SK-N-SH treated with all-trans-retinoic acid at 6 μM for 48 hours (cell line): ENCODE measurements at regions not wholly inside any gene's neighbourhood (a gene's known extent, or its start where the extent isn't known, plus 50 kb on each side); places are given as distances from the start of the nearest gene placed in this dataset.

Source experiments
- ATAC-seq: fragments of 200-7000 bp; cut with Tn5 transposase; 3 replicates; pipeline ENCODE4 v1.9.1; 2020; ENCODE audit warnings: mild to moderate bottlenecking, moderate library complexity
- ARNTL ChIP-seq: fragments of 450-650 bp; formaldehyde crosslinking; IDR thresholded peaks from 2 replicates; pipeline ENCODE4 v1.5.0; 2020; ENCODE audit warnings: low read depth, mild to moderate bottlenecking, moderate library complexity, borderline replicate concordance
- BACH2 ChIP-seq: fragments of 250-450 bp; sonication (Bioruptor Pico); IDR thresholded peaks from 2 replicates; pipeline ENCODE4 v1.9.0; 2021; ENCODE audit warnings: mild to moderate bottlenecking, borderline replicate concordance
- CSDC2 ChIP-seq: fragments of 250-450 bp; sonication (Bioruptor Pico); IDR thresholded peaks from 2 replicates; pipeline ENCODE4 v1.5.0; 2020; ENCODE audit warnings: mild to moderate bottlenecking, moderate library complexity
- ESRRG ChIP-seq: fragments of 250-450 bp; sonication (Bioruptor Pico); IDR thresholded peaks from 2 replicates; pipeline ENCODE4 v1.6.1; 2021; ENCODE audit warnings: mild to moderate bottlenecking
- GLIS3 ChIP-seq: fragments of 250-450 bp; sonication (Bioruptor Pico); IDR thresholded peaks from 2 replicates; pipeline ENCODE4 v1.5.0; 2020; ENCODE audit warnings: mild to moderate bottlenecking, moderate library complexity
- ISL1 ChIP-seq: fragments of 250-450 bp; sonication (Bioruptor Pico); IDR thresholded peaks from 2 replicates; pipeline ENCODE4 v2.1.2; 2022; ENCODE audit warnings: mild to moderate bottlenecking, moderate library complexity
- PPARA ChIP-seq: fragments of 250-450 bp; sonication (Bioruptor Pico); IDR thresholded peaks from 2 replicates; pipeline ENCODE4 v1.5.0; 2020; ENCODE audit warnings: mild to moderate bottlenecking, borderline replicate concordance
- RARB ChIP-seq: fragments of 250-450 bp; sonication (Bioruptor Pico); IDR thresholded peaks from 2 replicates; pipeline ENCODE4 v1.8.0; 2021; ENCODE audit warnings: mild to moderate bottlenecking, moderate library complexity
- TCF4 ChIP-seq: fragments of 250-450 bp; sonication (Bioruptor Pico); IDR thresholded peaks from 2 replicates; pipeline ENCODE4 v1.8.0; 2021; ENCODE audit warnings: mild to moderate bottlenecking, moderate library complexity, borderline replicate concordance
- TOX ChIP-seq: fragments of 250-450 bp; sonication (Bioruptor Pico); IDR thresholded peaks from 2 replicates; pipeline ENCODE4 v1.8.0; 2021; ENCODE audit warnings: mild to moderate bottlenecking, moderate library complexity, borderline replicate concordance
- ZC3H10 ChIP-seq: fragments of 250-450 bp; sonication (Bioruptor Pico); IDR thresholded peaks from 2 replicates; pipeline ENCODE4 v1.5.1; 2021; ENCODE audit warnings: mild to moderate bottlenecking, moderate library complexity
- ZFP3 ChIP-seq: fragments of 250-450 bp; sonication (Bioruptor Pico); IDR thresholded peaks from 2 replicates; pipeline ENCODE4 v1.5.0; 2020; ENCODE audit warnings: mild to moderate bottlenecking, moderate library complexity
- ZFP30 ChIP-seq: fragments of 450-650 bp; formaldehyde crosslinking; IDR thresholded peaks from 2 replicates; pipeline ENCODE4 v1.5.0; 2022; ENCODE audit warnings: mild to moderate bottlenecking, moderate library complexity
- ZNF565 ChIP-seq: fragments of 450-650 bp; formaldehyde crosslinking; conservative IDR thresholded peaks from 2 replicates; pipeline ENCODE4 v1.5.0; 2020; ENCODE audit warnings: low read depth, mild to moderate bottlenecking, moderate library complexity
- ZNF70 ChIP-seq: fragments of 450-650 bp; formaldehyde crosslinking; IDR thresholded peaks from 2 replicates; pipeline ENCODE4 v1.5.0; 2020; ENCODE audit warnings: mild to moderate bottlenecking, moderate library complexity
- ZNF8 ChIP-seq: fragments of 450-650 bp; formaldehyde crosslinking; IDR thresholded peaks from 2 replicates; pipeline ENCODE4 v1.5.0; 2020; ENCODE audit warnings: mild to moderate bottlenecking, moderate library complexity
- TF ChIP-seq, protein P1 (sequence below): fragments of 250-450 bp; sonication (Bioruptor Pico); IDR thresholded peaks from 2 replicates; pipeline ENCODE4 v1.5.1; 2020; ENCODE audit warnings: low read depth, mild to moderate bottlenecking, moderate library complexity
- TF ChIP-seq, protein P2 (sequence below): fragments of 250-450 bp; sonication (Bioruptor Pico); IDR thresholded peaks from 2 replicates; pipeline ENCODE4 v1.5.1; 2021; ENCODE audit warnings: mild to moderate bottlenecking, moderate library complexity
- TF ChIP-seq, protein P3 (sequence below): fragments of 250-450 bp; sonication (Bioruptor Pico); IDR thresholded peaks from 2 replicates; pipeline ENCODE4 v1.8.0; 2021; ENCODE audit warnings: low read depth, mild to moderate bottlenecking, moderate library complexity, borderline replicate concordance
- TF ChIP-seq, protein P4 (sequence below): fragments of 250-450 bp; sonication (Bioruptor Pico); IDR thresholded peaks from 2 replicates; pipeline ENCODE4 v1.5.0; 2020; ENCODE audit warnings: mild to moderate bottlenecking, moderate library complexity

DNA sequence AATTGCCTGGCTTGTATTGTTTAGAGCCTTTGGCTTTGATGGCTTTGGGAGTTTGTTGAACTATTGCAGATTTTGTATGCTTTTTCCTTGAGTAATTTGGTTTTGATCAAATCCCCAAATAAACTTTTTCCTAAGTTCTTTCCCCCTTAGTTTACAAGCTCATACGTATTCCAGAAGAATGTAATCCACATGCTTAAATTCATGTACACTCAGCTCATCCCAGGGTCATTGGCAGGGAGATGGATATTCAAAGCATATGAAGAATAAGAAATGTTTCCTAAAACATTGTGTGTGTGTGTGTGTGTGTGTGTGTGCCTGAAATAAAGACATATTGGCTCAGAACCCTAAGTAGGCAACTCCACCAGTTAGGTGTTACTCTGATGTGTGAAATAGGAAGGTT, 89.4 kb downstream of the TMEM30B start (continued):
- TF ChIP-seq GLIS3 (CRISPR knock-in tag) (no peak), ZNF8 (CRISPR knock-in tag) (no peak)
- TF ChIP-seq, protein P1, sequence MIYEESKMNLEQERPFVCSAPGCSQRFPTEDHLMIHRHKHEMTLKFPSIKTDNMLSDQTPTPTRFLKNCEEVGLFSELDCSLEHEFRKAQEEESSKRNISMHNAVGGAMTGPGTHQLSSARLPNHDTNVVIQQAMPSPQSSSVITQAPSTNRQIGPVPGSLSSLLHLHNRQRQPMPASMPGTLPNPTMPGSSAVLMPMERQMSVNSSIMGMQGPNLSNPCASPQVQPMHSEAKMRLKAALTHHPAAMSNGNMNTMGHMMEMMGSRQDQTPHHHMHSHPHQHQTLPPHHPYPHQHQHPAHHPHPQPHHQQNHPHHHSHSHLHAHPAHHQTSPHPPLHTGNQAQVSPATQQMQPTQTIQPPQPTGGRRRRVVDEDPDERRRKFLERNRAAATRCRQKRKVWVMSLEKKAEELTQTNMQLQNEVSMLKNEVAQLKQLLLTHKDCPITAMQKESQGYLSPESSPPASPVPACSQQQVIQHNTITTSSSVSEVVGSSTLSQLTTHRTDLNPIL (CRISPR knock-in tag), result no peak
- TF ChIP-seq, all 23 proteins: peak for 0

DNA sequence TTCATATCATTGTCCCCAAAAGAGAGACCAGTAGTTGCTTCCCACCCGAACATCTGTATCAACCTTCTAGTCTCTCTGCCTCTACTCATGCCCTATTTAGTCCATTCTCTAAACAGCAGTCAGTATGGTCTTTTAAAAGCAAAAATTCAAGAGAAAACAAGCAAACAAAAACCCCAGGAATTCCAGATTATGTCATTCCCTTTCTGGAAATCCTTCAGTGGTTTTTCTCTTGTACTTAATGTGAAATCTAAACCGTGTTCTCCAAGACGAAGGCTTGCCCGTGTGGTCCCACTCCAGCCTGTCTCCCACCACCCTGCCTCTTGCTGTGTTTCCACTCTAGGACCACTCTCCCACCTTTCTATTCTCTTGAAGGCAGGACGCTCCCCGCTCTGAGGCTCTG, 90.8 kb downstream of the TMEM30B start:
- TF ChIP-seq, protein P2, sequence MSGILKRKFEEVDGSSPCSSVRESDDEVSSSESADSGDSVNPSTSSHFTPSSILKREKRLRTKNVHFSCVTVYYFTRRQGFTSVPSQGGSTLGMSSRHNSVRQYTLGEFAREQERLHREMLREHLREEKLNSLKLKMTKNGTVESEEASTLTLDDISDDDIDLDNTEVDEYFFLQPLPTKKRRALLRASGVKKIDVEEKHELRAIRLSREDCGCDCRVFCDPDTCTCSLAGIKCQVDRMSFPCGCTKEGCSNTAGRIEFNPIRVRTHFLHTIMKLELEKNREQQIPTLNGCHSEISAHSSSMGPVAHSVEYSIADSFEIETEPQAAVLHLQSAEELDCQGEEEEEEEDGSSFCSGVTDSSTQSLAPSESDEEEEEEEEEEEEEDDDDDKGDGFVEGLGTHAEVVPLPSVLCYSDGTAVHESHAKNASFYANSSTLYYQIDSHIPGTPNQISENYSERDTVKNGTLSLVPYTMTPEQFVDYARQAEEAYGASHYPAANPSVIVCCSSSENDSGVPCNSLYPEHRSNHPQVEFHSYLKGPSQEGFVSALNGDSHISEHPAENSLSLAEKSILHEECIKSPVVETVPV, result no peak
- no peak for ATAC-seq

DNA sequence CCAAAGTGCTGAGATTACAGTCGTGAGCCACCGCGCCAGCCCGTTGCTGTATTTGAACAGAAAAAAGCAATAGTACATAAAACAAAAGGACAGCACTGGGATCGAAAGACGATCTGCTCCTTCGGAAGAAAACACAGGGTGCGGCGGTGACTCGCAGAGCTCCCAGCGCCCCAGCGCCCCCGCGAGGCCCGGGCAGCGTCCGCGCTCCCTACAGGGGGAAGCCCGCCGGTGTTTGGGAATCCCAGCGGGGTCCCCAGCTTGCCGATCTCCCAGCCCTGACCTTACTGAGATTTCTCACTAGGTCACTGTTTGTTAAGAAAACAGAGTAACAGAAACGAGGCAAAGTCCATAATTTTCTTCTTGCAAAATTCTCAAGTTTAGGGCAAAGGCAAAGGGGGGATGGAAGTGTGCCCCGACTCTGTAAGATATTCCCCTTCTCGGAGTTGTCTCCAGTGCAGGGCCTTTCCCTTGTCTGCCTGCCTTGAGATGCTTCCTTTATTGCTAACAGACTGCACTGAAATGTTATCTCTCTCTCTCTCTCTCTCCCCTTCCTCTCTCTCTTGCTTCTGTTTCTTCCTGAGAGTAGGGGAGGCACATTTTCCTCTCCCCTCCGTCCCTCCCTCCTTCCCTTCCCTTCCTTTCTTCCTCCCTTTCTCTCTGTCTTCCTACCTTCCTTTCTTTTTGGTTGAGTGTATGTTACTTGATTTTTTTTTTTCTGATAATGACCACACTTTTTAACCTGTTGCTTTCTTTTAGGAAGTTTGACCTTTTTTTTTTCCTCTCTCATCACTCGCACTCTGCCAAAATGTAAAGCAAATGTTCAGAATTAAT, 91.9 kb downstream of the TMEM30B start:
- no peak for TF ChIP-seq CSDC2 (CRISPR knock-in tag)
- TF ChIP-seq, protein P3, sequence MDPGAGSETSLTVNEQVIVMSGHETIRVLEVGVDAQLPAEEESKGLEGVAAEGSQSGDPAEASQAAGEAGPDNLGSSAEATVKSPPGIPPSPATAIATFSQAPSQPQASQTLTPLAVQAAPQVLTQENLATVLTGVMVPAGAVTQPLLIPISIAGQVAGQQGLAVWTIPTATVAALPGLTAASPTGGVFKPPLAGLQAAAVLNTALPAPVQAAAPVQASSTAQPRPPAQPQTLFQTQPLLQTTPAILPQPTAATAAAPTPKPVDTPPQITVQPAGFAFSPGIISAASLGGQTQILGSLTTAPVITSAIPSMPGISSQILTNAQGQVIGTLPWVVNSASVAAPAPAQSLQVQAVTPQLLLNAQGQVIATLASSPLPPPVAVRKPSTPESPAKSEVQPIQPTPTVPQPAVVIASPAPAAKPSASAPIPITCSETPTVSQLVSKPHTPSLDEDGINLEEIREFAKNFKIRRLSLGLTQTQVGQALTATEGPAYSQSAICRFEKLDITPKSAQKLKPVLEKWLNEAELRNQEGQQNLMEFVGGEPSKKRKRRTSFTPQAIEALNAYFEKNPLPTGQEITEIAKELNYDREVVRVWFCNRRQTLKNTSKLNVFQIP (CRISPR knock-in tag), result no peak
- TF ChIP-seq ZC3H10 (CRISPR knock-in tag), result no peak
- no peak for TF ChIP-seq ARNTL (CRISPR knock-in tag)
- no peak for TF ChIP-seq ZNF565 (CRISPR knock-in tag)
- no peak for TF ChIP-seq ESRRG
- TF ChIP-seq, protein P1 (CRISPR knock-in tag), result no peak
- TF ChIP-seq, protein P4, sequence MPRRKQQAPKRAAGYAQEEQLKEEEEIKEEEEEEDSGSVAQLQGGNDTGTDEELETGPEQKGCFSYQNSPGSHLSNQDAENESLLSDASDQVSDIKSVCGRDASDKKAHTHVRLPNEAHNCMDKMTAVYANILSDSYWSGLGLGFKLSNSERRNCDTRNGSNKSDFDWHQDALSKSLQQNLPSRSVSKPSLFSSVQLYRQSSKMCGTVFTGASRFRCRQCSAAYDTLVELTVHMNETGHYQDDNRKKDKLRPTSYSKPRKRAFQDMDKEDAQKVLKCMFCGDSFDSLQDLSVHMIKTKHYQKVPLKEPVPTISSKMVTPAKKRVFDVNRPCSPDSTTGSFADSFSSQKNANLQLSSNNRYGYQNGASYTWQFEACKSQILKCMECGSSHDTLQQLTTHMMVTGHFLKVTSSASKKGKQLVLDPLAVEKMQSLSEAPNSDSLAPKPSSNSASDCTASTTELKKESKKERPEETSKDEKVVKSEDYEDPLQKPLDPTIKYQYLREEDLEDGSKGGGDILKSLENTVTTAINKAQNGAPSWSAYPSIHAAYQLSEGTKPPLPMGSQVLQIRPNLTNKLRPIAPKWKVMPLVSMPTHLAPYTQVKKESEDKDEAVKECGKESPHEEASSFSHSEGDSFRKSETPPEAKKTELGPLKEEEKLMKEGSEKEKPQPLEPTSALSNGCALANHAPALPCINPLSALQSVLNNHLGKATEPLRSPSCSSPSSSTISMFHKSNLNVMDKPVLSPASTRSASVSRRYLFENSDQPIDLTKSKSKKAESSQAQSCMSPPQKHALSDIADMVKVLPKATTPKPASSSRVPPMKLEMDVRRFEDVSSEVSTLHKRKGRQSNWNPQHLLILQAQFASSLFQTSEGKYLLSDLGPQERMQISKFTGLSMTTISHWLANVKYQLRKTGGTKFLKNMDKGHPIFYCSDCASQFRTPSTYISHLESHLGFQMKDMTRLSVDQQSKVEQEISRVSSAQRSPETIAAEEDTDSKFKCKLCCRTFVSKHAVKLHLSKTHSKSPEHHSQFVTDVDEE (CRISPR knock-in tag), result no peak
- TF ChIP-seq BACH2 (CRISPR knock-in tag), result no peak
- ATAC-seq, result peak; percentile 78

DNA sequence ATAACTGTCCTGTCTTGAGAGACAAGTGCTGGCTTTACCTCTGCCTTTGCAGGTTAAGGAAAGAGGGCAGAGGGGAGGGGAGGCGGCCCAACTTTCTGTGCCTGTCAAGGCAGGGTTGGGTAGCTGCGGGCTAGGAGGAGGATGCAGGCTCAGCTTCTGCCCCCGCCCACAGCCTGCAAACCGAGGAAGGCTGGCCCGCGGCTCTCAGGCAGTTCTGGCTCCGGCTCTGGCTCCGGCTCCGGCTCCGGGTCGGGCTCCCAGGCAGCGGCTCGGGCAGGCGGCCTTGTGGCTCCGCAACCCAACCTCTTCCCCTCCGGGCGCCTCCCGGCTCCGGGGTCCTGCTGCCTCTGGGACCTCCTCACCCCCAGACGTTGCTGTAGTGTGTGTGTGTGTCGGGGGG, 92.9 kb downstream of the TMEM30B start:
- ATAC-seq, result no peak
- TF ChIP-seq PPARA (CRISPR knock-in tag) (no peak), CSDC2 (CRISPR knock-in tag) (no peak), ZC3H10 (CRISPR knock-in tag) (no peak), ZFP3 (no peak), RARB (CRISPR knock-in tag) (no peak), GLIS3 (CRISPR knock-in tag) (no peak), TCF4 (CRISPR knock-in tag) (no peak), TOX (CRISPR knock-in tag) (no peak), ESRRG (no peak), ARNTL (CRISPR knock-in tag) (no peak), ZFP30 (no peak), ISL1 (CRISPR knock-in tag) (no peak), ZNF70 (CRISPR knock-in tag) (no peak), ZNF565 (CRISPR knock-in tag) (no peak), BACH2 (CRISPR knock-in tag) (no peak)
- TF ChIP-seq, protein P3 (CRISPR knock-in tag), result no peak
- TF ChIP-seq, protein P2, result no peak
- TF ChIP-seq, protein P1 (CRISPR knock-in tag), result no peak
